EH (cell line): ENCODE measurements at regions not wholly inside any gene's neighbourhood (a gene's known extent, or its start where the extent isn't known, plus 50 kb on each side); places are given as distances from the start of the nearest gene placed in this dataset.

Experiments used
- DNase-seq: peaks from one replicate; pipeline ENCODE4 v3.0.0-alpha.2; 2015; ENCODE audit warnings: low read depth

- no peak for DNase-seq
These were observed 2339.2 kb downstream of the MAT2B start for GRCh38 chr5:165844571-165844970.

GRCh38 chr5:165858118-165858517, 2352.7 kb downstream of the MAT2B start:
- no peak for DNase-seq

GRCh38 chr5:165859251-165859650, 2353.8 kb downstream of the MAT2B start:
- DNase-seq, result no peak

GRCh38 chr5:165863239-165863638, 2357.8 kb downstream of the MAT2B start:
- DNase-seq, result no peak

- no peak for DNase-seq
These were observed 2365.9 kb downstream of the MAT2B start for GRCh38 chr5:165871291-165871690.

- DNase-seq, result no peak
These were observed 2369.4 kb downstream of the MAT2B start for GRCh38 chr5:165874851-165875250.

GRCh38 chr5:165876538-165876937, 2371.1 kb downstream of the MAT2B start:
- DNase-seq, result no peak

- DNase-seq, result no peak
These were observed 2372.1 kb downstream of the MAT2B start for GRCh38 chr5:165877475-165877874.

GRCh38 chr5:165881259-165881658, 2375.8 kb downstream of the MAT2B start:
- no peak for DNase-seq

- no peak for DNase-seq
These were observed 2376.7 kb downstream of the MAT2B start for GRCh38 chr5:165882099-165882498.

DNA sequence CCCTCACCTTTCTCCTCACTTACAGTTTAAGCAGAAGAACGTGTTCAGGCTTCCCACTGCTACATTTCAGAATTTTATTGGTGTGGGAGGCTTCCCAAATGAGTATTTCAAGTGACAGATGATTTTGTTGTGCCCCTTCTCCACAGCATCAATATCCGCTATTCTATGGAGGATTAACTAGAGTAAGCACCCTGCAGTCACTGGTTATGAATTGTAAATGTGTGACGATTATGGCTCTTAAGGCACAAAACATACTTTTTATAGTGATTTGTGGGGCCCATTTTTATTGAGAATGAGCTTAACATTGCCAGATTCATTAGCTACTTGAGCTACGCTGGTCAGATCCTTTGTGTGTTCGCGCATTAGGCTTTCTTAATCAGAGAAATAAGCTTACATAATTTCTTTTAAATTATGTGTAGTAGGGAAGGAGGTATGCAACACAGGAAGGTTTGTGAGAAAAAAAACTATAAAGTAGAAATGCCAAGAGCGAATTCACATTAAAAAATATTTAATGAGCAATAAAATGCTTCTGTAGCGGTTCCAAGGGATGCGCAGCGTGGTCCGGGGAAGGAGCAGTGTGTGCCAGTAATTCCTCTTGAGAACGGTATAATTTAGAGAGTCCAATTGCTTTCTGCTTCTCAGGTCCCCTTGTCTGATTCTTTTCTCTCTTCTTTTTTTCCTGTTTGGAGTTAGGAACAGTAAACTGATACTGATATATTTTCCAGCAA, 2380.4 kb downstream of the MAT2B start:
- DNase-seq, result no peak

GRCh38 chr5:165887147-165887546, 2381.7 kb downstream of the MAT2B start:
- DNase-seq, result no peak

DNA sequence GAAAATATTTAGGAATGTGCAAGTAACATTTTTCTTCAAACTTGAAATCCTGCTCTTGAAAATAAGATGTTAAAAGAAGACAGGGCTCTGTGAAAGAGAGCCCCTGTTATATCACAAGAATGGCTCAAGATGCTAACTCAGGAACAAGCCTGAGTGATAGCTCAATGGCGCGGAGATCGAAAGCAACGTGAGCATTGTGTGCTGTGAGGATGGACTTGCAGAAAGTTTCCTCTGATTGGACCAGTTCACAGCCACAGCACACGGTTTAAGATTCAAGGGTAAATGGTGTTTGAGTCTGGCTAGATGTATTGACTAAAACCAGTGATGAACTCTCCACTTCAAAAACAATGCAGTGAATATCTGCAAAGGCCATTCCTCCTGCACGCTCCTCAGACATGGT, 2387.0 kb downstream of the MAT2B start:
- DNase-seq, result no peak

GRCh38 chr5:165894916-165895315, 2389.5 kb downstream of the MAT2B start:
- DNase-seq, result no peak

DNA sequence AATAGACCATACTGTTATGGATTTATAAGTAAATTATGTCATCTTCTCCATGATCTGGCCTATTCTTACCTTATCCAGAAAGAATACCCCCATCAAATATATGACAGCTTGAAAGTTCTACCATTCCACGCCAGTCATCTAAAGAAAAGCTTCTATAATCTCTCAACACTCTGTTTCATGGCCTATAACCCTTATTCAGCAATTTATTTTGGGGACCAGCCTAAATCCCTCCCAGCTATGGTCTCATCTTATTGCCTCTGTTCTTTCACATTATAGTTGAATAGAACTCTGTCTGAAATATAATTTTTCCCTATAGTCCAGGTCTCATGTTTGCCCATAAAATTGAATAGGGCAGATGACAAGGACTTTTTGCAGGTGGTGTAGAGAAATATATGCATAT, 2387.6 kb upstream of the WWC1 start:
- no peak for DNase-seq

DNA sequence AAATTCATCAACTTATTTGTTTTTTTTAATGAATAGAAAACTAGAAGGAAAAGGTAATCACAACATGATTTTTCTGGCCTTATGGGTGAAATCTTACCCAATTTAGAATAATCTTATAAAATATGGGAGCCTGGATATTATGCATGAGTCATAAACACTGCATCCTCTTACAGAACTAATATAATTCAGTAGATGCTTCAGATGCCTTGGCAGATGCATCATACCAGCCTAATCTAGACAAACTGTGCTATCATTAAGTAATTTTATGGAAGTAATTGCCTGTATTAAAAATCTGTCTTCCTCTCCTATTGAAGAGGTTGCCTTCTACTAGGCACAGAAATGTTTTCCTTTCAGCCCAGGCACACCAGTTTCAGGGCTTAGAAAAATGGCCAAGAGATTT, 2384.6 kb upstream of the WWC1 start:
- DNase-seq, result no peak

DNA sequence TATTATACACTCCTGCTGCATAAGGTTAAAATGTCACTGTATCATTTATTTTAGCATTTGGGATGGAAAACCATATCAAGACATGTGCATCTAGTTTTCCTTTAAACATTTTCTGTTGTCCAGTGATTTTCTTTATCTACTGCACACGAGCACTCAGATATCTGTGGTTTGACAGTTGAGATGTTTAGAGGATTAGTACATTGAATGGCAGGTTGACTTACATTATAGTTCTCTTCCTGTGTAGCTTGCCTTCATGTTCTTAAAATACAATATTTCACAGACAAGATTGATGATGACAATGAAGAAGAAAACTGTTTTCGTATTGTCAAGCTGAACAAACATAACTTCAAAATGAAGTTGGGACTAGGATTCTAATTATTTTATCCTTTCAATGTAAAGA, 2378.4 kb upstream of the WWC1 start:
- no peak for DNase-seq

DNA sequence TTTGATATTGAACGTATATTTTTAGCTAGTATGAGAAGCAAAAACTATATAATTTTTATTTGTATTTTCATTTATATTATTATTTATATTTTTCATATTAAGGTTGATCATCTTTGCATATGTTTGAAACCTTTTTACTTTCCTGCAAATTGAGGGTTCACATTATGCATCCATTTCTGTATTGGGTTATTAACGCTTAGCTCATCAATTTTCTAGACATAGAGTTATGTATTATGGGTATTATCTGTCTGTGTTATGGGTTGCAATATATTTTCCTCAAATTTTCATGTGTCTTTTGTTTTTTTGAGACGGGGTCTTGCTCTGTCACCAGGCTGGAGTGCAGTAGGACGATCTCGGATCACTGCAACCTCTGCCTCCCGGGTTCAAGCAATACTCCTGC, 2377.0 kb upstream of the WWC1 start:
- no peak for DNase-seq

GRCh38 chr5:165919196-165919595, 2372.2 kb upstream of the WWC1 start:
- DNase-seq, result no peak

DNA sequence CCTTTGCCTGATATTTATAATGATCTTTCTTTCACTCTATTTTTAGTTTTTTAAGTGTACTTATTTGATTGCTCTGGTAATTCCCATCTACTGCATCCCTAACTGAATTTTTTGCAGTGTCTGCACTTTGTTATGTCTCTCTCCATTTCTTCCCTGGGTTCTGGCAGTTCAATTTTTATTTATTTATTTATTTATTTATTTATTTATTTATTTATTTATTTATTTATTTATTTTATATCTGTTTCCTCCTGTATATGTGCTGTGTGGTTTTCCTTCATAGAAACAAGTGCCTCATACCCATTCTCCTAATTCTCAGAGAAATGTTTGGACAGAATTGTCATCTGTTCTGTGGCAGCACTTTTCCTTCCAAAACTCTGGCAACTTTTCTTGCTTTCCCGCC, 2370.8 kb upstream of the WWC1 start:
- DNase-seq, result no peak

DNA sequence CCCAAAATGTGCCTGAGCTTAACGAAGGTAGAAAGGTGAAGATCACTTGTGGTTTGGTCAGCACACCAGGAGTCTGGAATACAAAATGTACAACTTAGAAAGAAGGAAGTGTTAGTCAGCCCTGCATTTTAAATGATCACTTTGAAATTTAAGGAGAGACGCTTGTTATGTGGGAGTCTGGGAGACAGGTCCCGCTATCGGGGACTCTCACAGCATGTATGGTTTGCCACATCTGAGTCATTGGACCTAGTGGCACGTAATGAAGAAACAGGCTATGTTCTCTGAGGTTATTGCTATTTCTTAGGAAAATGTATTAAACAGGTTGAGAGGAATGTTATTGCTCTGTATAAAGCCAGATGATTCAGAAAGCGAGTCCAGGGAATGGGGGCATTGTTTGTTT, 2362.5 kb upstream of the WWC1 start:
- DNase-seq, result no peak

DNA sequence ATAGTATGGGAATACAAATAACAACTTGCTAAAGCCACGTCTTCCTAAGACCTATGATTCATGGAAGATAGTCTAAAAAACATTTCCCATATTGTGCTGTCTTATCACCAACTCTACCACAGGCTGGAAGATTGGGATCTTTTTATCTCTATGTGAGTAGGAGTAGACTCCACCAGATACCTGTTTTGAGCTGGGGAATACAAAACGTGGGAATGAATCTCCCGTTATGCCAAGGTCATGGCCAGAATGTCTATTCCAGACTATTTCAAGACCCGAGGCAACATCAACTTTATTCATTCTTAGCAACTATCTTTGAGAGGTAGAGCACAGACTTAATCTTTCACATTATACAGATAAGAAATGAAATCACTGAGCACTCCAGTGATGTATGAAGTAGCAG, 2350.9 kb upstream of the WWC1 start:
- DNase-seq, result no peak

GRCh38 chr5:165956854-165957253, 2334.6 kb upstream of the WWC1 start:
- no peak for DNase-seq

GRCh38 chr5:165981671-165982070, 2309.8 kb upstream of the WWC1 start:
- DNase-seq, result no peak
